ENCODE measurements at regions not wholly inside any gene's neighbourhood (a gene's known extent, or its start where the extent isn't known, plus 50 kb on each side); places are given as distances from the start of the nearest gene placed in this dataset.

DNA sequence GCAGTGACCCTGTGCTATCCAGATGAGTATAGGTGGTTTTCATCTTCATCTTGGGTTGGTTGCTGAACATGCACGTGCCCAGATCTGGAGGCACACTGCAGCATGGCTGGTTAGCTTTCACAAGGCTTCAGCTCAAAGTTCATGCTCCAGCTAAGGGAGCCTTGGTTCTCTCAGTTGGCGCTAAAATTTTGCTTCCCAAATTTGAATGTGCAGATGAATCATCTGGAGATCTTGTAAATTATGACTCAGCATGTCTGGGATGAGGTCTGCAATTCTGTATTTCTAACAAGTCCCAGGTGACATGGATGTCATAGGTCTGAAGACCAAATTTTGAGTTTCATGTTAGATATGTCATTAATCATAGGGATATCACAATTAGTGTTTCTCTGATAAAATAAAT is 230.8 kb downstream of the FOXA2 start:
- no peak for DNase-seq (ENCODE audit: low read depth)
- in situ Hi-C loops (cut with HindIII; ENCODE audit: low pct_unique_long_range_greater_than_20kb, low sequenced_read_pairs): no loop called here

GRCh38 chr20:22352019-22352418 is 232.4 kb downstream of the FOXA2 start:
- in situ Hi-C loops (cut with HindIII; ENCODE audit: low pct_unique_long_range_greater_than_20kb, low sequenced_read_pairs): no loop called here
- DNase-seq (ENCODE audit: low read depth): no peak

- in situ Hi-C loops (cut with HindIII; ENCODE audit: low pct_unique_long_range_greater_than_20kb, low sequenced_read_pairs): no loop called here
Measured at GRCh38 chr20:22350624-22351023, 233.7 kb downstream of the FOXA2 start.

GRCh38 chr20:22348010-22348409 is 236.4 kb downstream of the FOXA2 start:
- in situ Hi-C loops (cut with HindIII; ENCODE audit: low pct_unique_long_range_greater_than_20kb, low sequenced_read_pairs): loop anchor here (10.0 to 25.0 kb wide), 2 partner anchors 239 to 337 kb away; partner anchors contain the start of gene FOXA2
- no peak for DNase-seq (ENCODE audit: low read depth)

More at GRCh38 chr20:22350624-22351023, 233.7 kb downstream of the FOXA2 start:
- DNase-seq (ENCODE audit: low read depth): no peak

DNA sequence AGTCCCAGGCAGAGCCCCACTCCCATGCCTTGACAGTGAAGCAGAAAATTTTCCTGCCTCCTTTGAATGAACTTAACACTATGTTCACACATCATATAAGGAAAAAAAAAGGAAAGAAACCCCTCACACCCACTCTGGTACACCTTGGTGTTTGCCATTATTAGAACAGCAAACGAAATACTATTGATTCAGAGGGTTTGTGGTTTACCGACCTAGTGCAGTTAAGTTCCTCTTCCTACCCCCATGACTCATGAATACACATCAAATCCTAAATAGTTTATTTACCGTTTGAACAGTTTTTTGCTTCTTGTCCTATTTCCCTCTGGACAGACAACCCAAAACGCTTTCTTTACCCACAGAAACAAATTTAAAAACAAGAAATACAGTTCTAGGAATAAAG is 237.7 kb downstream of the FOXA2 start:
- no peak for DNase-seq (ENCODE audit: low read depth)
- in situ Hi-C loops (cut with HindIII; ENCODE audit: low pct_unique_long_range_greater_than_20kb, low sequenced_read_pairs): loop anchor here (10.0 to 25.0 kb wide), 2 partner anchors 241 to 338 kb away; partner anchors contain the start of gene FOXA2

DNA sequence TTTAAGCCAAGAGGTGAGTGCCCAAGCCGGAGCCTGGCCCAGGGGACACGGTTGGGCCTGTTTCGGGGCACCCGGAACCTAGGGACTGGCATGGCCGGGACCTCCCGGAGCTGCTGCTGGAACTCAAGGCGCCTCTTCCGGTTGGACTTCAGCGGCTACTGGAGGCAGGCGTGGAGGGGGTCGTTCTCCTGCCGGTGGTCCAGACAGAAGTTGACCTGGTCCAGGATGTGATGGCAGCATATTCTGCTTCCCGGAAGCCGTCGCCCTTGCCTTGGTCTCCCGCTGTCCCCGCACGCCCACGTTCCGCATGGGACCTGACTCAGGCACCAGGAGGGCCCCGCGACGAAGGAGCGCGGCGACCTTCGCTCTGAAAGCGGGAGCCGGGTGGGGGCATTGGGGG is 240.8 kb downstream of the FOXA2 start:
- no peak for DNase-seq (ENCODE audit: low read depth)
- in situ Hi-C loops (cut with HindIII; ENCODE audit: low pct_unique_long_range_greater_than_20kb, low sequenced_read_pairs): loop anchor here (10.0 to 25.0 kb wide), 2 partner anchors 244 to 341 kb away; partner anchors contain the start of gene FOXA2

DNA sequence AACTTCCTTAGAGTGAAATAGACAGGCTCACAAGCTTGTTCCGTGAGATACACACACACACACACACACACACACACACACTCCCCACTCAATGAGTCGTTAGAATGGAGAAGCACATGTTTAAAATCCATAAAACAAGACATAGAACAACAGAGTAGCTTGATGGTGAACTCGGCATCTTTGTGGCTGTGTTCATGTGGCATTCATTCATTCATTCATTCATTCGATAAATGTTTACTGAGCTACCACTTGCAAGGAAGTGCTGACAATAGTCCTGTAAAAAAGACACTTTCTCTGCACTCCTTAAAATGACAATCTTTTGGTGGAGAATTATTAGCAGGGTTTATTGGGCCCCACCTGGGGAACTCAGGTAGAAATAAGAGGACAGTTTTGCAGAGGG is 242.0 kb downstream of the FOXA2 start:
- in situ Hi-C loops (cut with HindIII; ENCODE audit: low pct_unique_long_range_greater_than_20kb, low sequenced_read_pairs): loop anchor here (10.0 to 25.0 kb wide), 2 partner anchors 245 to 342 kb away; partner anchors contain the start of gene FOXA2
- DNase-seq (ENCODE audit: low read depth): no peak

- in situ Hi-C loops (cut with HindIII; ENCODE audit: low pct_unique_long_range_greater_than_20kb, low sequenced_read_pairs): loop anchor here (10.0 to 25.0 kb wide), 2 partner anchors 246 to 343 kb away; partner anchors contain the start of gene FOXA2
- DNase-seq (ENCODE audit: low read depth): peak; percentile 5
Measured at GRCh38 chr20:22341508-22341907, 242.9 kb downstream of the FOXA2 start.

GRCh38 chr20:22339946-22340345 is 244.4 kb downstream of the FOXA2 start:
- DNase-seq (ENCODE audit: low read depth): no peak
- in situ Hi-C loops (cut with HindIII; ENCODE audit: low pct_unique_long_range_greater_than_20kb, low sequenced_read_pairs): loop anchor here (10.0 to 25.0 kb wide), 2 partner anchors 247 to 345 kb away; partner anchors contain the start of gene FOXA2

- in situ Hi-C loops (cut with HindIII; ENCODE audit: low pct_unique_long_range_greater_than_20kb, low sequenced_read_pairs): loop anchor here (25.0 kb wide), 1 partner anchor 248 kb away; the partner anchor contains the start of gene FOXA2
- DNase-seq (ENCODE audit: low read depth): peak; percentile 47
Measured at GRCh38 chr20:22339091-22339881, 245.1 kb downstream of the FOXA2 start.

- in situ Hi-C loops (cut with HindIII; ENCODE audit: low pct_unique_long_range_greater_than_20kb, low sequenced_read_pairs): loop anchor here (25.0 kb wide), 1 partner anchor 249 kb away; the partner anchor contains the start of gene FOXA2
Measured at GRCh38 chr20:22338140-22338708, 246.1 kb downstream of the FOXA2 start.

DNA sequence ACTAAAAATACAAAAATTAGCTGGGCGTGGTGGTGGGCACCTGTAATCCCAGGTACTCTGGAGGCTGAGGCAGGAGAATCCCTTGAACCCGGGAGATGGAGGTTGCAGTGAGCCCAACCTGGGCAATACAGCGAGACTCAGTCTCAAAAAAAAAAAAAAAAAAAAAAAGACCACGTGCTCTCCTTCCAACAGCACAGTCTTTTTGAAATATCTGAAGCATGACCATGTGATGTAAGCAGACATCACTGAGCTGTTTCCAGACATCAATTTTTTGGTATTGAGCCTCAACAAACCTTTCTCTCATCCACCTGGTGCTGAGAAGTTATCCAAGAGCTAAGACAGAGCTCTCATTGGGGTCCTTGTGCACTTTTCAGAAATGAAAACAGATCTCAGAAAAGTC is 249.2 kb downstream of the FOXA2 start:
- in situ Hi-C loops (cut with HindIII; ENCODE audit: low pct_unique_long_range_greater_than_20kb, low sequenced_read_pairs): loop anchor here (25.0 kb wide), 1 partner anchor 252 kb away; the partner anchor contains the start of gene FOXA2
- no peak for DNase-seq (ENCODE audit: low read depth)

More at GRCh38 chr20:22338140-22338708, 246.1 kb downstream of the FOXA2 start:
- DNase-seq (ENCODE audit: low read depth): peak; percentile 1

GRCh38 chr20:22333885-22334545 is 250.4 kb downstream of the FOXA2 start:
- in situ Hi-C loops (cut with HindIII; ENCODE audit: low pct_unique_long_range_greater_than_20kb, low sequenced_read_pairs): loop anchor here (25.0 kb wide), 1 partner anchor 253 kb away; the partner anchor contains the start of gene FOXA2

DNA sequence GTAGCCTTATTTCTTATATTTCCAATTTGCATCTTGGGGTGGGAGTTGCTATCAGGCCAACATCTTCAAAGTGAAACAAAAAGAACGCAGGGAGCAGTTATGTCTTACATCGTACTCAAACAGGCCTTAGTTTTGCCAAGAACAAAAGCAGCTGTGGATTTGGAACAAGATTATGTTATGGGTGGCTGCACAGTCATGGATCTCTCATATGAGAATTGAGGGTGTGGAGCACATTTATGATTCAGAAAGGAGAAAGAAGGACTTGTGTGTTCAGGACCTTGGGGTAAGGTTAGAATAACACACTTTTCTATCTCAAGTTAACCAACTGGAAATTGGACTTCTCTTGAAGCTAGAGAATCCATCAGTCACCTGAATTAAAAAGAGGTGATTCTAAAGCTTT is 259.9 kb downstream of the FOXA2 start:
- in situ Hi-C loops (cut with HindIII; ENCODE audit: low pct_unique_long_range_greater_than_20kb, low sequenced_read_pairs): no loop called here
- no peak for DNase-seq (ENCODE audit: low read depth)

More at GRCh38 chr20:22333885-22334545, 250.4 kb downstream of the FOXA2 start:
- DNase-seq (ENCODE audit: low read depth): peak; percentile 53

DNA sequence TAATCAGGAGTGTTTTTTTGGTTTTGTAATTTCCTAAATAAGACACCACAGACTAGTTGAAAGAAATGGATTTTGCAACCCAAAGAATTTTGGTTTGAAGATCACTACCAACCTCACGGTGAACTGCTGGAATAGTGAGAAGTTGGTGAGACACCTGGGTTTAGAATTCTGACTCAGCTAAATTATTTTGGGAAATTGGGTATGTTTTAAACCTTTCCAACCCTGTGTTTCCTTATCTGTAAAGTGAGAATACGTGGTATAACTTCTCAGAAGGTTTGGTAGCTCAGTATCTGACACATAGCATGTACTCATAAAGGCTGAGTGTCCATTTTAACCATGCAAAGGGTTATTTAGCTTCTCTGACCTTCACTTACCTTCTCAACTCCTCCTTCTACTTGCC is 261.9 kb downstream of the FOXA2 start:
- DNase-seq (ENCODE audit: low read depth): no peak
- in situ Hi-C loops (cut with HindIII; ENCODE audit: low pct_unique_long_range_greater_than_20kb, low sequenced_read_pairs): no loop called here

- in situ Hi-C loops (cut with HindIII; ENCODE audit: low pct_unique_long_range_greater_than_20kb, low sequenced_read_pairs): no loop called here
- DNase-seq (ENCODE audit: low read depth): no peak
Measured at GRCh38 chr20:22321191-22321590, 263.2 kb downstream of the FOXA2 start.

- DNase-seq (ENCODE audit: low read depth): no peak
- in situ Hi-C loops (cut with HindIII; ENCODE audit: low pct_unique_long_range_greater_than_20kb, low sequenced_read_pairs): no loop called here
Measured at GRCh38 chr20:22320245-22320915, 264.0 kb downstream of the FOXA2 start.

DNA sequence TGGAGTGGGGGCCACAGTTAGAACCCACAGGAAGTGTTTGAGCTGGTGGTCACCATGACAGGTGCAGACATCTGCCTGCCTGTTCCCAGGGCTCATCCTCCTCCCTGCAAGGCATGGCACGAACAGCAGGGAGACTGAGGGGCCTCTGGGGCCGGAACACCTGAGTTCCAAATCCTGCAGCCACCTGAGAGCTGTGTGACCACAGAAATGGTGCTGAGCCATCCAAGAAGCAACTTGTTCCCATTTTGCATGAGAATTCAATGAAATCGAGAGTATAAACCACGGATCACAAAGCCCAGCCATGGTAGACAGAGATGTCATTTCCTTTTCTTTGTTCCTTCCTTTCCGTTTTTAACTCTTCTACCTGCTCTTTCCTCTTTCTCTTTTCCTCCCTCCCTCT is 268.6 kb downstream of the FOXA2 start:
- in situ Hi-C loops (cut with HindIII; ENCODE audit: low pct_unique_long_range_greater_than_20kb, low sequenced_read_pairs): no loop called here
- no peak for DNase-seq (ENCODE audit: low read depth)
